Naive thymus-derived CD8-positive, alpha-beta T cell (primary cell): ENCODE measurements at regions not wholly inside any gene's neighbourhood (a gene's known extent, or its start where the extent isn't known, plus 50 kb on each side); places are given as distances from the start of the nearest gene placed in this dataset.

Experiments
- ATAC-seq, 2 donors: fragments of 150-1000 bp; cut with Tn5 transposase in 1 of 2; sonication (Bioruptor Pico), chemical (Tn5 transposase) in 1 of 2; 1 replicate in 1 of 2; 2 replicates in 1 of 2; pipeline ENCODE4 v1.10.0; 2021; ENCODE audit warnings: mild to moderate bottlenecking in 2 of 2, moderate library complexity in 2 of 2
- POLR2A ChIA-PET: fragments of 350-600 bp; sonication (Branson Sonifier 250); formaldehyde crosslinking; loops from one replicate; lab custom pipeline; 2021; ENCODE audit warnings: antibody characterized with exemption; lab: Charles Lee
- DNase-seq, 10 donors: peaks; one replicate each; pipeline versions ENCODE4 v3.0.0 to v3.0.0-alpha.2; 2020 to 2022
- H3K27ac Mint-ChIP-seq, 10 donors: one replicate each; pipeline ENCODE4 v1.8.0; 2020 to 2022; ENCODE audit warnings: mild to moderate bottlenecking in 10 of 10, mixed read lengths in 10 of 10, moderate library complexity in 4 of 10, inconsistent platforms in 1 of 10
- H3K27me3 Mint-ChIP-seq, 5 donors: one replicate each; pipeline ENCODE4 v1.8.0; 2021 to 2022; ENCODE audit warnings: mixed read lengths in 5 of 5
- H3K36me3 Mint-ChIP-seq, 3 donors: one replicate each; pipeline ENCODE4 v1.8.0; 2020 to 2022; ENCODE audit warnings: mixed read lengths in 3 of 3, mild to moderate bottlenecking in 2 of 3, inconsistent platforms in 1 of 3
- H3K4me1 Mint-ChIP-seq, 4 donors: one replicate each; pipeline ENCODE4 v1.8.0; 2021 to 2022; ENCODE audit warnings: mixed read lengths in 4 of 4
- H3K4me3 Mint-ChIP-seq, 10 donors: one replicate each; pipeline ENCODE4 v1.8.0; 2020 to 2022; ENCODE audit warnings: mild to moderate bottlenecking in 10 of 10, mixed read lengths in 10 of 10, moderate library complexity in 6 of 10, inconsistent platforms in 1 of 10
- H3K9me3 Mint-ChIP-seq, 9 donors: one replicate each; pipeline ENCODE4 v1.8.0; 2020 to 2022; ENCODE audit warnings: mixed read lengths in 9 of 9, mild to moderate bottlenecking in 3 of 9, inconsistent platforms in 1 of 9, moderate library complexity in 1 of 9

- peaks cover 0 to 2% (median 0%) of the 10 kb centered on the region in 5 donors for H3K27me3 Mint-ChIP-seq
- peaks cover 0 to 13% (median 0%) of the 10 kb centered on the region in 9 donors for H3K9me3 Mint-ChIP-seq
- DNase-seq (no peak), ATAC-seq (no peak)
- no peaks in the 10 kb centered on the region for H3K4me1 Mint-ChIP-seq
- H3K36me3 Mint-ChIP-seq = no peaks in the 10 kb centered on the region
- no peak overlapping the region for H3K27ac Mint-ChIP-seq
- H3K4me3 Mint-ChIP-seq = no peak overlapping the region
- POLR2A ChIA-PET = no interaction called here
Observed at GRCh38 chr6:24072038-24072746, 53.8 kb upstream of the NRSN1 start.

DNA sequence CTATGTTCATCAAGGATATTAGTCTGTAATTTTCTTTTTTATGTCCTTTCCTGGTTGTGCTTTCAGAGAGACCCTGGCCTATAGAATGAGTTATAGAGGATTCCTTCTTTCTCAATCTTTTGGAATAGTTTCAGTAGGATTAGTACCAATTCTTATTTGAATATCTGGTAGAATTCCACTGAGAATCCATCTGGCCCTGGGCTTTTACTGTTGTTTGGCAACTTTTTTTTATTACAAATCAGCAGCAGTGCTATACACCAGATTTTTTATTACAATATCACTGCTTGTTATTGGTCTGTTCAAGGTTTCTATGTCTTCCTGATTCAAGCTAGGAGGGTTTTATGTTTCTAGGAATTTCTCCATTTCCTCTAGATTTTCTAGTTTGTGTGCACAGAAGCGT, 50.0 kb upstream of the NRSN1 start:
- Mint-ChIP-seq H3K27ac (no peak overlapping the region), H3K36me3 (no peaks in the 10 kb centered on the region), H3K27me3 (peaks cover 3 to 29% (median 9%) of the 10 kb centered on the region in 5 donors), H3K4me1 (no peaks in the 10 kb centered on the region), H3K9me3 (peaks cover 0 to 18% (median 1%) of the 10 kb centered on the region in 9 donors), H3K4me3 (no peak overlapping the region)
- no peak for DNase-seq
- ATAC-seq = no peak
- POLR2A ChIA-PET = no interaction called here
